ENCODE measurements at regions not wholly inside any gene's neighbourhood (a gene's known extent, or its start where the extent isn't known, plus 50 kb on each side); places are given as distances from the start of the nearest gene placed in this dataset.

DNA sequence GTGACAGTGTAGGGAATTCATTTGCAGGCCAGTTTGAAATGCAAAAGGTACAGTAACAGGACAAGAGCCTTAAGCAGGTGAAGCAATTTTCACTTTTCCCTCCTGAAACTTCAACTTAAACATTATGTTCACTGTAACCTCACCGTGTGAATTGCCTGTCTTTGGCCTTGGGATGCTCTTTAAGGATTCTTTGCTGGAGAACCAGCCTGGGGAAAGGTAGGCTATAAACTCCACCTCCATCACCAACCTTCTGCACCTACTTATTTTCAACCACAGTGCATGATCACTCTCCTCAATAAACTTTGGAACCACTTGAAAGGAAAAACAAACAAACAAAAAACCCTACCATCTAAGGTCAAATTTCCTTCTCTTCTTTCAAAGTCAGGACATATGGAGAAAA, 300.5 kb downstream of the TLE1 start:
- DNase-seq, result no peak

DNA sequence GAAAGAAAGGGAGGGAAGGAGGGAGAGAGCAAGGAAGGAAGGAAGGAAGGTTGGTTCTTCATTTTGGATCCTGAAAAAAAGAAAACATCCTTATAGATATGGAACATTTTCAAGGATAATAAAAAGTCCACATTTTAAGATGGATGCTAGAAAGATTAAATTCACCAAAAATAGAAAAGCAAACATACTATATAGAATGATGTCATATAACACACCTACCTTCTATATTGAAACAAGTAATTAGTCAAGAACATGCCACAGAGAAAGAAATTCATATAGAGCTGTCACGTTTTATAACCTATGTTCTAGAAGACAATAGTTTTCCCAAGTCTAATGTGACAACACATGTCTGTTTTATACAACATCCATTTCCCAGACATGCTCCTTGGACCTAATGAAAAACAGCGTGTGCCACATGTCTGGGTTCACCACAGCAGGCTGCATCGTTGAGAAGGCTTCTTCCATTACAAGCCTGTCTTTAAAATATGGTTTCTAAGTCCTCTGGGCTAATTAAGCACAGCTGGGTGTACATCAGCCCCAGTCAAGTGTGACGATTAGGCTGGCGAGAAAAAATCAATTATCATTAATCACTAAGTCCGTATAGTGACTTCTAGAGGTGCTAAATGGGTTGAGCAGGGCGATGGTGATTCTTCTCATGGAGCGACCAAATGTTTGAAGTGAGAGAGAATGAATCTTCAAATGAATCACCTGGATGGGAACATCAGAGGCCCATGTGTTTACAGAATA, 301.8 kb downstream of the TLE1 start:
- no peak for DNase-seq

DNA sequence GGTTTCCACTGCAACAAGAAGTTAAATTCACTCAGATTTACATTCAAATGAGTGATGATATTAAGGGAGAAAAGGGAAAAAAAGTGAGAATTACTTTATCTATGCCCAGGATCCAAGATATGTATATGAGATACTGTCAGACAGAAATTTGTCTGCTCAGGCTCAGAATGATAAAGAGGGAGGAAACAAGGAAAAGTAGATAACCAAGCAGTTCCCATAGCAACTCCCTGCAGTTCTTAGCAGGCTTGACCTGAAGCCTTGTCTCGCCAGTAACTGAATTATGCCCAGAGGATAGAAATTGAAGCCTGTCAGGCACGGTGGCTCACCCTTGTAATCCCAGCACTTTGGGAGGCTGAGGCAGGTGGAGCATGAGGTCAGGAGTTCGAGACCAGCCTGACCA, 304.4 kb downstream of the TLE1 start:
- no peak for DNase-seq

DNA sequence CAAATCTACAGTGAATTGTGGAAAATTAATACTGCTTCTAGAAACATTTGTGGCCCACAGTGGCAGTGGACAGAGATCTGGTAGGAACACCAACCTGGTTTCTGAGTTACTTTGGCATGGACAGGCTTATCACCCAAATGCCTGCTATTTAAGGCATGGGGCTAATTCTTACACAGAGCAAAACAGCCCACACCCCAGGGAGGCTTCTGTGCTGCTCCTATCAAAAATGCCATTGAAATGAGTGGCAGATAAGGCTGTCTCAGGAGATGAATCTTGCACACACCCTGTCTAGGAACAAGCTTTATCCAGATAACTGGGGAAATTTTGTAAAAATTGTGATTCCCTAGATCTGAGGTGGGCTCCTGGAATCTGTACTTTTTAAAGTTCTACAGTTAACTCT, 307.1 kb downstream of the TLE1 start:
- no peak for DNase-seq

DNA sequence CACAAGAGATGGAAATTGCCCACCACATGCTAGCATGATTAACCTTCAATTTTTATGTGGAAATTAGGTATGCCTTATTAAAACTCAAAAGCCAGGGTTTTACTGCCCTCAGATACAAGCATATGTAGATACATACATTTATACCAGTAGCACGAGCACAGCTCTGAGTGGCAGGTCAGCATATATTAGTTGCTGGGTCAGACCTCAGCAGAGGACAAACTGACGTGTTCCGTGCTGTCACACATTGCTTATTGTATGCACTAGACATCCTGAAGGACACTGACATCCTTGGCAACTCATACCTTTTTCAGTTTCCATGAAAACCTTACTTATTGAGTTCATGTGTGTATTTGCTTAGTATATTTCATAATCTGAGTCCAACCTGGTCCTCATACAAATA, 307.7 kb downstream of the TLE1 start:
- no peak for DNase-seq

DNA sequence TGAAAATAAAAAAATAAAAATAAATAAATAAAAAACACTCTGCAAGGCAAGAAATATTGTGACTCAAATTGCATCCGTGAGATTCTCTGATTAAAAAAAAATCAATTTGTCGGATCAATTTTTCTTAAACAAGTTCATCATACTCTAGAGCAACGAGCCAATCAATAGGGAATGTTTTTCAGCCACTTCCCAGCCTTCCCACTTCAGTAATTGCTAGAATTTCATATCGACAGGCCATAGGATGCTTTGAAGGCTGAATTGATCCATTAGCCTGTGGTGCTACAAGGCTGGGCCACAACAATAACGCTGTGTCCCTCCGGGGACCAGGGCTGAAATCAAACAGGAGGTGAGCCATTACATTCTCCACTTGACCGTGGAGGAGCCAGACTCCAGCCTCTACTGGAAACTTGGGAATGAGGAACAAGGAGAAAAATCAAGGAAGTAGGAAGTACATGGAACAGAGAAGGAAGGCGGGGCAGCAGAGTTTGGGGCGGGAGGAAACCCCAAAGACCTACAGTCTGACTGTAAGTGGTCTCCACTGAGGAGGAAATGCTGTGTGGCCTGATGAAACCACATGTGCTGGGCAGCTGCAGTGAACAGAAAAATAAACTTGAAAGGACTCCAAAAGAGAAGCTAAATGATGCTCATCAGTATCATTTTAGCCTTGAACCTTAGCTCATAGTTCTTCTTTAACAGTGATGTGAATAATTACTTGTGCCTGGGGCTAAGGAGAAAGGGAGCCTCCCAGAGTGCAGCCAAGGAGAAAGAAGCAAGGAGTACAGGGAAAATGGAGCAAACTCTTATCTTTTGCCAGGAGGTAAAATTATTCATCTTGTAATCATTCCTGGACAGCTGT, 308.6 kb downstream of the TLE1 start:
- DNase-seq, result no peak

DNA sequence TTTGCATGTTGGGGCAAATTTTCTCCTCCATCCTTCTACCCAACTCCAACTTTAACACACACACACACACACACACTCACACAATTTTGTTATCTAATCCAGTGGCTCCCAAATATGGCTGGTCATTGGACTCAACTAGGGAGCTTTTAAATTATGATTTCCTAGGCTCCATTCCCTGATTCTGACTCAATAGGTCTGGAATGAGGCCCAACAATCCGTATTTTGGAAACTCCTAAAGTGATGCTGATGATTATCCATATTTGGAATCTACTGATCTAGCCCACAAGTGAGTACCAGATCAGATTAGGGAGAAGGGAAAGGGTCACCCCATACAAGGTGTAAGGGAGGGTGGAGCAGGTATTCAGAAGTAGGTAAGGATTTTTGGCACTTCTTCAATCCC, 309.7 kb downstream of the TLE1 start:
- DNase-seq, result no peak

DNA sequence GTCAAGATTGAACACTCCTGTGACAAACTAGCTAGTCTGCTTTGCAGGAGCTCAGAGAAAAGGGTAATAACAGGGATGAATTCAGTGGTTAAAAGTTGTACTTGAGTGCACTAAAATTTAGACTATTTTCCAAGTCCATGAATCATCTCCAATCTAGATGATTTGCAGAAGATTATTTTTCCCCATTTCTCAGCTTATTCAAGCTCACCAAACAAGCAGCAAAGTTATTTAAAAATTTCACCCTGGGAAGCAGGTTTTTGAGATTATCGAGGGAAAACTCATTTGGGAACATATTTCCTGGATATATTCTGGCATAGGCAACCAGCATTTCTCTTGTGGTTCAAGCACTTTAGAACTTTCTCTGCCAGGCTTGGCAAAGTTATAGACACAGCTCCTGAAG, 311.4 kb downstream of the TLE1 start:
- no peak for DNase-seq

DNA sequence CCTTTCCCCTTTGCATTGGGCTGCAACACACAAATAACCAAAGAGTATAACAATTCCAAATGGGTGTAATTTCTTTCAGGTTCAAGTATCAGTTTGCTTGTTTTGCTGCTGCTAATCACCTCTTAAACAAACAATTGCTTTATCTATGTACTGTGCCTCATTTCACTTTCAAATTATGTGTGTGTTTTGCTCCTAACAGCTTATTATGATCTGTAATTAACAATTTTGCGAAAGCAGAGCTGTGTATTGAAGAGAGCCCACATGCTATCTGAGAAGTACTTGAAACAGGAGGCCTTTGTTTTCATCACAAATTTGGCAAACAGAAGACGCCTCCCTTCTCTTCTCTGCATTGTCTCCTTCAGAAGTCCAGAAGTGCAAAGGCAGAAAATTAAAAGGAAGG, 312.0 kb downstream of the TLE1 start:
- no peak for DNase-seq

DNA sequence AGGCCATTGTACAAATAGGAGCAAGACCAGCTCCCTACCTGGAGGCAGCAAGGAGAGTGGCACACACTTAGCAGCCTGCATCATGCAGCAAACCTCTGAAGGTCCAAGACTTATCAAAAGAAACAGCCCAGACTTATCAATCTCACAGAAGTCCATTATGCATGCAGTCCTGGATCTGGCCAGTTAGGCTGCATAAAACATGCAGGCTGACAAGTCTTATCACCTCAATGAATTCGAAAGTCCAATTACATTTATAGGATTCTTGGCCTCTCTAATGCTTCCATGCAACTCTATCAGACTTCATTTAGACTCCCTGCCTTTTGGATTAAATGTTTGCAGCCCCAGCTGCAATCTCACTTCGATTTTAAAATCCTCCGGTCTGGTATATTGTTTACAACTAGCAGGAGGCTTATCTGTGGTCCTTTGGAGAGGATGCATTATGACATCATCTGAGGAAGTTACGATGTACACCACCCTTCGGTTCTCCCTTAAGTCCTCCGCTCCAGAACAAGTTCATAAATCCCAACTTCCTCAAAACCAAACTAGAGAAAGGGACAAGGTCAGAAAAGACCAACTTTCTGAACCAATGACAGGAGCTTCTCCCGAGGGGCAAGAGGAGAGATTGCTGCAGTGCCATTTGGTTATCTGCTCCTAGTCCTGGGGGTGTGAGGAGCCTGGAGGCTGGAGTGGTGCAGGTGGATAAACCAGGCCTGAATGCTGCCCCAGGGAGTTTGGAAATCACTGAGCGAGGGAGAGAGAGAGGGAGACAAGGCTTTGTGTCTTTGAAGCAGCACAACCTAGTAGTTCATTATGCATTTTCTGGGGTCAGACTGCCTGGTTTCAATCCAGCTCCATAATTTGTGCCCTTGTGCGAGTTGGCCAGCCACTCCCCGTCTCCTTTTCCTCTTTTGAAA, 313.9 kb downstream of the TLE1 start:
- no peak for DNase-seq

DNA sequence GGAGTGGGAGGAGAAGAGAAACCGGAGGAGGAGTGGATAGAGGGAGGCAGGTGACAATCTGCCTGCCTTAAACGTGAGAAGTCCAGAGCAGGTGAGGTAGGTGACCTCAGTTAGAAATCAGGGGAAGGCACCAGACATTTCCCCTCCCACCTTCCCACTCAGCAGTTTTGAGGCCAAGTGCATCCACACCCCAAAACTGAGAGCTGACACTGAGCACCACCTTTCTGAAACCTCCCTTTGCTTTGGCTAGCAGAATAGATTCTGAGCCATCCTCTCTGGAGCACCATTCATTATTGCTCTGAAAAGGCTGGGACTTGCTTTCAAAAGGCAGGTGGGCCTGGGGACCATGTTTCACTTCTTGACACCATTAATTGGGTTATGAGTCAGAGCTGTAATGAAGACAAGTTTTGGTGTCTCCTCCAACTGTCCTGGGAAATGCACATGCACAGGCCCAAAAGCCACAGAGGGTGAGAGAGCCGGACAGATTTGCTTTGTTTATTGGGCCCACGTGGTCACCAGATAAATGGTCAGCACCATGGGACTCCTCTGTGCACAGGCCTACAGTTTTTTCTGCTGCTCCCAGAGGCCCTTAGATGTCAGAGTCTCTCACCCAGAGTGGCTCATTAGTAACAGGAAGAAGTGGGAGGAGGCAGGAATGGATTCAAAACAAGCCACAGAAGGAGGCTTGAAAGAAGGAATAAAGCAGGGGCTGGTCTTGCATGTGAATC, 314.7 kb downstream of the TLE1 start:
- no peak for DNase-seq

DNA sequence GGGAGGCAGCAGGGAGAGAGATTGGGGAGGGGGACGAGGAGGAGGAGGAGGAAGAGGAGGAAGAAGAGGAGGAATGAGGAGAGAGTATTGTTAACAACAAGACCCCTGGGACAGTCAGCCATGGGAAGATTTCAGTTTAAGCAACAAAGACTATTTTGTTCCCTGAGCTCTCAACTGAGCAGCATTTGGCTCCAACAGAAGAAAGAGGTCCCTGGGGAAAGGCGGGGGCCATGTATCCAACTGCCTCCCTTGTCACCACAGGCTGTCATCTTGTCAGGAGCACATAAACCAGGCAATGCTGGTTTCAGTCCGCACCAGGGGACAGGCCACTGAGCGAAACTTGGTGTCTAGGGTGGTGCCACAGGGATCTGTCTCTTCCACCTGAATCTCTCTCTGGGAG, 316.1 kb downstream of the TLE1 start:
- no peak for DNase-seq

DNA sequence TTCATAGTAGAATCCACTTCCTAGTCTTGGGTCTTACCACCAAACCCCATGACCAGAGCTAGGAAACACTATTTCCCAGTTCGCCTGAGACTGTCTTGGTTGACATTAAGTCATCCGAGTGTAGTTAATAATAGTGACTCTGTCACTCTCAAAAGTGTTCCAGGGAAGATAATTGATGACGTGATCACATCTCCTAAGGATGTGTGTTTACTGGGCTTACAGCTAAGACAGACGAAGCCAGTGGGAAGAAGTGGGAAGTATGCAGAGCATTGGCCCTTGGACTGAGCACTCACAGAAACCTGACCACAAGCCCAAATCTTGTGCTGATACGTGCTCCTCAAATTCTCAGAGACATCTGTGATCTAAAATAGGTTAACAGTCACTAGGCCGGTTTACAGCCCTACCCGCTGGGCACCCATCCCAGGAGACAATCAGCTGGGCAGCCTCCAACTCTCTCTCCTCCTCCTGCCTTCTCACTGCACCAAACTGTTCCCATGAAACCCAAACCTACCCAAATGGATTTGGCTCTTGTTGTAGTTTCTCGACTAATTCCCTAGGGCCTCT, 316.6 kb downstream of the TLE1 start:
- DNase-seq, result no peak

DNA sequence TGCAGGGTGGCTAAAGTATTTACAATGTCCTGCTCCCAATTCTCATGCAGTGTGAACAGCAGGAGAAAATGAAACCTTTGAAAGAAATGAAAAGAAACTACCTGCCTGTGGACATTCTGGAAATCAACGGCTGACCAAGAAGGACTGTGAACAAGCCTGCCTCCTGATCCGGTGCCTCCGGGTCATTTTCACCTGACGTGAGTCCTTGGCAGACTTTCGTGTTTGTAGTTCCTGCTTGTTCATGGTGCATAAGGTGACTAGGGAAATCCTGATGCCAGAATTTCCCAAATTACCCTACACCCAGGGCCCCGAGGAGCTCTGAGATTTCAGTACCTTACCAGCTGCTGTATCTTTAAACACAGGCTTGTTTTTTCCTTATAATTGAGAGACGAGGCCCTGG, 317.5 kb downstream of the TLE1 start:
- no peak for DNase-seq

DNA sequence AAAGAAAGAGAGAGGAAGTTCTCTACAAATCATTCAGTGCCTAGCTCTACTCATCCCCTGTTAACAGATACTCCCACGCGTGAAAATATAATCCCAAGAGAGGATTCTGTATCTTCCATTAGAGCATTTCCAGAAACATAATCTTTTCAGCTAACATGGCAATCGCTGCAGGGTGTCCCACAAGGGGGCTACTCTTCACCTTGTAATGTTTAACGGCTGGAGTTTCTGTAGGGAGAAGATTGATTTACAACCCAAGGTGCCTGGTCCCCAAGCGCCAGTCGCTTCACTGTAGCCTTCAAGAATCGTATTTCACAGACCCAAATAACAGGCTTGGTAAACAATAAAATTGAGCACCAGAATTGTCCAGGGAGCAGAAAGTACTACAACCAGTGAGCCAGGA, 318.7 kb downstream of the TLE1 start:
- no peak for DNase-seq

DNA sequence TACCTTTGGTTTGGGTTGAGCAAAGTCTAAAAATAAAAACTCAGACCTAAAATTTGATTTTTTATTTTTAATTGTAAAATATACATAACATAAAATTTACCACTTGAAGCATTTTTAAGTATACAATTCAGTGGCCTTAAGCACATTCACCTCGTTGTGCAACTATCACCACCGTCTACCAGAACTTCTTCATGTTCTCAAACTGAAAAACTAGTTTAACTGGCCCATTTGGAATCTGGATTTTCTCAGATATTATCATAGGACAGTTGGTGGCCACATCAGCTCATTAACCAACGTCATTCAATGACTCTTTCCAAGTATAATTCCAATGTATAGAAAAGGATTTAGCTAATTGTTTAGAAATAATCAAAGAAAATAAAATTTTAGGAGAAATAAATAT, 319.3 kb downstream of the TLE1 start:
- DNase-seq, result no peak

DNA sequence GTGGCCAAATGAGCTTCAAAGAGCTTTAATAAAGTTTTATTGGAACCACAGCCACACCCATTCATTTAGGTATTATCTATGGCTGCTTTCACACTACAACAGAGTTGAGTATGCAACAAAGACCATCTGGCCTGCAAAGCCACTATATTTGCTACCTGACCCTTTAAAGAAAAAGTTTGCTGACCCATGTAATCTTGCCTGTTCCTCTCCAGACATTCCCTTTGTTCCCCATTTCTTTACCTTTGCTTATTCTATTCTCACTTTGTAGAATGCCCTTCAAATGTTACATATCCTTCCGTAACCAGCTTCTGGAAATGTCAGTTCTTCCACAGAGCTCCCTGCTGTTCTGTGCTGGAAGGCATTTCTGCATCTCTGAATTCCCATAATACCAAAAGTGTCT, 320.2 kb downstream of the TLE1 start:
- DNase-seq, result no peak

DNA sequence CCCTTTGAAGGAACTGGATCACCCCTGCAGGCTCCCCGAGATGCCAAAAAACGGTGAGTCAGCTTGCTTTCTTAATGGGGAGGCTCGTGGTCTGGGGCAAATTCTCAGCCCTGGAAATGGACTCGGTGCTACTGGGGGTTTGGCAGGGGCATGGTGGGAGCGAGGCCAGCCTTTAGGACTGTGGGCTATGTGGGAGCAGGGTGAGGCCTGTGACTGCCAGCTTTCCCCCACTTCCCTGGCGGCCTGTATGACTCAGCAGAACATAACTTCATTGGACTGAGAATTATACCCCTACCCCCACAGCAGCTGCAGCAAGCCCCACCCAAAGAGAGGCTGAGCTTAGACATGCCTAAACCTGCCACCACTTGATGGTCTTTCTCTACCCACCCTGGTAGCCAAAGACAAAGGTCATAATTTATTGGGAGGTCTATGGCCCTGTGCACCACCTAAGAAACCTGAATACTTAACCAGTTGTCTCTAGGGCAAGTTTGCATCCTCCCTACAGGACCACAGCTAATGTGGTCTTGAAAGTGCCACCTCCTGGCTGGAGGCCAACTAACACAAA, 325.3 kb downstream of the TLE1 start:
- no peak for DNase-seq

DNA sequence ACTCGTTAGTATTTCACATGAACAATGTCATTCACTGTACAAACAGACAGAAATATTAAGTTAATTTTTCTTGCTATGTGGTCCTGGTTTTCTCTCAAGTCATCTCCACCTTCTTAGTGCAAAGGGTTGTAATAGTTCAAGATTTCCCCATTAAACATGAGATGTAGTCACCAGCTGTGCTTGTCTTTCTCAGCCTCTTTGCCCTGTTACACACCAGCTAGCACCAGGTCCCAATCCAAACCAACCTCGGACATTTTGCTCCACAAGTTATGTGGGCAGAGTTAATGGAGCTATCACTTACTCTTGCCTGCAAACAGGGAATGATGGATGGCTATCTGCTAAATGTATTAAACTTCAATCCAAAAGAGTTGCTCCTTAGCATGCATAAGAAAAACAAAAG, 328.1 kb downstream of the TLE1 start:
- no peak for DNase-seq

DNA sequence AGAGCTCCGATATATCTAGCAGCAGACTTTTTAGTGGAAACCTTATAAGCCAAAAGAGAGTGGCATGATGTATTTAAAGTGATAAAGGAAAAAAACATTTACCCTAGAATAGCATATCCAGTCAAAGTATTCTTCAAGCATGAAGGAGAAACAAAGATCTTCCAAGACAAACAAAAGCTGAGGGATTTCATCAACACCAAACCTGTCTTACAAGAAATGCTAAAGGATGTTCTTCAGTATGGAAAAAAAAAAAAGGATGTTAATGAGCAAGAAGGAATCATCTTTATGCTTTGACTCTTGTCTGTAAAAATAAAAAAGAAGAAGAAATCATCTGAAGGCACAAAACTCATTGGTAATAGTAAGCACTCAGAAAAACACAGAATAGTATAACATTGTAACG, 338.2 kb downstream of the TLE1 start:
- no peak for DNase-seq

DNA sequence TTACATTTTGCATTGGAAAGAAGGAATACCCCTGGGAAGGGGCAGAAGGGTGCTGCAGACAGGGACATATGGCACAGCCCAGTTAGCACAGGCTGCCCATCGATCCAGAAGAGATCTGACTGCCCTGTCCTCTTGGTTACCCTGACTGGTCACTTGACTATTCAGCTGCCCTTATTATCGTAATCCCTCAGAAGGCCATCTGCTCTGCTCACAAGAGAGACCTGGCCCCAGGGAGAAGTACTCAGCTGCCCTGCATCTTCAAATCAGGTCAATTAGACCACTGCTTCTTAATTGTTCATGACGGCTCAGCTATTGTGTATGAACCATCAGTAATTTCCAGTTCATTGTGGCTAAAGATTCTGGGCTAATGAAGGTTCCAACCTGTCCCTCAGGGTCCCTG, 345.0 kb downstream of the TLE1 start:
- DNase-seq, result no peak

DNA sequence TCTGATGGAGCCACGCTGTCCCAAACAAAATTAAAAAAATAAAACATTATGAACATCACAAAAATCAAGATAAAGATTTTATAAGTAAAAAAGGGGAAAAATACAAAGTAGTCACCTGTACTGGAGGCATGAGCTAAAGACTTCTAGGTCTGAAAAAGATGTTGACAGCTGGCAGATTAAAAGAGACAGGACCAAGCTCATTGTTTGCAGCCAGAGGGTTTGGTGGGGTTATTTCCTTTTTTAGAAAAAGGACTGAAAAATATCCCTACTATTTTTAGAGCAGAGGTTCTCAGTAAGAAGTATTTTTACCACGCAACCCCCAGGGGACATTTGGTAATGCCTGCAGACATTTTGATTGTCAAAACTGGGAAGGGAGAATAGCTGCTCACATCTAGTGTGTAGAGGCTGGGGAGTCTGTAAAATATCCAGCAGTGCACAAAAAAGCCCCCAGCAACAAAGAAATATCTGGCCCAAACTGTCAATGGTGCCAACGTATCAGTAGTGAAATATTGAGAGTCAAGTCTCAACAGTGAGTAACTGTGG, 353.4 kb downstream of the TLE1 start:
- no peak for DNase-seq

Data from DMS153 (cell line).